ENCODE measurements at regions not wholly inside any gene's neighbourhood (a gene's known extent, or its start where the extent isn't known, plus 50 kb on each side); places are given as distances from the start of the nearest gene placed in this dataset.

- no peak for TF ChIP-seq POLR2AphosphoS5 (IDR thresholded peaks at IDR 0.05; ENCODE audit: low read depth)
- TF ChIP-seq CTCF (IDR thresholded peaks at IDR 0.05; ENCODE audit: insufficient read depth, low read length): no peak
- no peak for TF ChIP-seq GABPA (IDR thresholded peaks at IDR 0.05; ENCODE audit: low read depth)
- TF ChIP-seq REST (IDR thresholded peaks at IDR 0.05; ENCODE audit: insufficient replicate concordance, low read depth): no peak
- TF ChIP-seq SPI1 (IDR thresholded peaks at IDR 0.05; ENCODE audit: borderline replicate concordance, low read depth): no peak
Observed at GRCh38 chr15:95681836-95682544, 648.5 kb upstream of the NR2F2 start.
